HG03280 (cell line): ENCODE measurements at regions not wholly inside any gene's neighbourhood (a gene's known extent, or its start where the extent isn't known, plus 50 kb on each side); places are given as distances from the start of the nearest gene placed in this dataset.

Experiments used
- ATAC-seq: cut with Tn5 transposase; IDR thresholded peaks from one replicate; pipeline ENCODE4 v1.9.1; 2021; ENCODE audit warnings: mild to moderate bottlenecking, moderate library complexity; ENCODE audit not compliant: unreplicated experiment

- ATAC-seq = no peak
Measured at GRCh38 chr4:108236264-108236663, 67.5 kb upstream of the LEF1 start.

- no peak for ATAC-seq
Measured at GRCh38 chr4:108227923-108228322, 59.2 kb upstream of the LEF1 start.

GRCh38 chr4:108224611-108225053 lies 55.9 kb upstream of the LEF1 start:
- ATAC-seq = no peak

- no peak for ATAC-seq
Measured at GRCh38 chr4:108223313-108223712, 54.6 kb upstream of the LEF1 start.

- no peak for ATAC-seq
Measured at GRCh38 chr4:108219998-108220397, 51.3 kb upstream of the LEF1 start.
